ENCODE measurements at regions not wholly inside any gene's neighbourhood (a gene's known extent, or its start where the extent isn't known, plus 50 kb on each side); places are given as distances from the start of the nearest gene placed in this dataset.

DNA sequence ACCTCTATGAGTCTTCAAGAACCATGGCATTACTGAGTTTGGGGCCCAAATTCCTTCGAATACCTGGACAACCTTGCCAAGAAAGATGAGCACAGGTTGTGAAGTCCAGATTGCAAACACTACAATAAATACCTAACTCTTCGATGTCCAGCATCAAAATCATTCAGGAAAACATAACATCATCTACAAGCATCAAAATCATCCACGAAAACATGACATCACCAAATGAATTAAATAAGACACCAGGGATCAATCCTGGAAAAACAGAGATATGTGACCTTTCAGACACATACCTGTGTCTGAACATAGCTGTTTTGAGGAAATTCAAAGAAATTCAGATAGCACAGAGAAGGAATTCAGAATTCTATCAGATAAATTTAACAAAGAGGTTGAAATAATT lies 262.0 kb upstream of the KITLG start:
- TF ChIP-seq CTCF (conservative IDR thresholded peaks at IDR 0.05), result no peak
- TF ChIP-seq EZH2 (IDR thresholded peaks at IDR 0.05; ENCODE audit: low read depth), result no peak
